WTC11 (cell line): ENCODE measurements at regions not wholly inside any gene's neighbourhood (a gene's known extent, or its start where the extent isn't known, plus 50 kb on each side); places are given as distances from the start of the nearest gene placed in this dataset.

Source experiments
- ATAC-seq: fragments of 200-7000 bp; cut with Tn5 transposase; 2 replicates; pipeline ENCODE4 v1.10.0; 2021; ENCODE audit warnings: mild to moderate bottlenecking, moderate library complexity
- CTCF ChIA-PET: fragments of 300-600 bp; sonication (Branson Sonifier 250); formaldehyde crosslinking; loops from one replicate; lab custom pipeline; 2021; ENCODE audit warnings: antibody characterized with exemption; lab: Charles Lee
- POLR2A ChIA-PET: fragments of 350-600 bp; sonication (Branson Sonifier 250); formaldehyde crosslinking; loops from one replicate; lab custom pipeline; 2021; ENCODE audit warnings: antibody characterized with exemption; lab: Charles Lee
- DNase-seq: peaks from one replicate; pipeline ENCODE4 v3.0.0; 2021; ENCODE audit warnings: low spot score
- H3K27ac Mint-ChIP-seq: 2 replicates; pipeline ENCODE4 v1.8.0; 2021; ENCODE audit warnings: mixed read lengths
- H3K27me3 Mint-ChIP-seq: 2 replicates; pipeline ENCODE4 v1.8.0; 2021; ENCODE audit warnings: low read depth, mild to moderate bottlenecking, moderate library complexity, mixed read lengths
- H3K36me3 Mint-ChIP-seq: 2 replicates; pipeline ENCODE4 v1.8.0; 2021; ENCODE audit warnings: mixed read lengths
- H3K4me1 Mint-ChIP-seq: 2 replicates; pipeline ENCODE4 v1.8.0; 2022; ENCODE audit warnings: mixed read lengths
- H3K4me3 Mint-ChIP-seq: 2 replicates; pipeline ENCODE4 v1.8.0; 2021; ENCODE audit warnings: mild to moderate bottlenecking, moderate library complexity, mixed read lengths
- H3K9me3 Mint-ChIP-seq: 2 replicates; pipeline ENCODE4 v1.8.0; 2021; ENCODE audit warnings: mixed read lengths
- ARID4B ChIP-seq: sonication (generic); formaldehyde crosslinking; IDR thresholded peaks from 2 replicates; pipeline ENCODE4 v1.8.0; 2023; ENCODE audit warnings: missing genetic modification reagents, mild to moderate bottlenecking, borderline replicate concordance
- ATF1 ChIP-seq: sonication (generic); formaldehyde crosslinking; IDR thresholded peaks from 2 replicates; pipeline ENCODE4 v1.8.1; 2023; ENCODE audit warnings: mild to moderate bottlenecking, moderate library complexity, missing genetic modification reagents
- ATF2 ChIP-seq: sonication (generic); formaldehyde crosslinking; IDR thresholded peaks from 2 replicates; pipeline ENCODE4 v1.8.1; 2022; ENCODE audit warnings: low read depth, missing genetic modification reagents, borderline replicate concordance
- CBFB ChIP-seq: sonication (generic); formaldehyde crosslinking; IDR thresholded peaks from 2 replicates; pipeline ENCODE4 v1.8.1; 2022; ENCODE audit warnings: mild to moderate bottlenecking, low read depth, missing genetic modification reagents
- PREB ChIP-seq: sonication (generic); formaldehyde crosslinking; IDR thresholded peaks from 2 replicates; pipeline ENCODE4 v1.8.1; 2022; ENCODE audit warnings: mild to moderate bottlenecking, missing genetic modification reagents, moderate library complexity, borderline replicate concordance
- SMAD3 ChIP-seq: sonication (generic); formaldehyde crosslinking; IDR thresholded peaks from 2 replicates; pipeline ENCODE4 v1.8.0; 2022; ENCODE audit warnings: missing genetic modification reagents, mild to moderate bottlenecking, borderline replicate concordance
- SOX15 ChIP-seq: fragments of 250-450 bp; sonication (Bioruptor Pico); IDR thresholded peaks from 2 replicates; pipeline ENCODE4 v1.9.0; 2021; ENCODE audit warnings: mild to moderate bottlenecking
- SP1 ChIP-seq: sonication (generic); formaldehyde crosslinking; conservative IDR thresholded peaks from 2 replicates; pipeline ENCODE4 v1.8.1; 2022; ENCODE audit warnings: missing genetic modification reagents
- STAT6 ChIP-seq: sonication (generic); formaldehyde crosslinking; conservative IDR thresholded peaks from 2 replicates; pipeline ENCODE4 v1.8.1; 2023; ENCODE audit warnings: mild to moderate bottlenecking, low read depth, missing genetic modification reagents, moderate library complexity
- TEAD1 ChIP-seq: sonication (generic); formaldehyde crosslinking; IDR thresholded peaks from 2 replicates; pipeline ENCODE4 v1.8.0; 2022; ENCODE audit warnings: mild to moderate bottlenecking, missing genetic modification reagents
- TP53 ChIP-seq: sonication (generic); formaldehyde crosslinking; IDR thresholded peaks from 2 replicates; pipeline ENCODE4 v1.8.1; 2023; ENCODE audit warnings: mild to moderate bottlenecking, missing genetic modification reagents
- ZNF281 ChIP-seq: sonication (generic); formaldehyde crosslinking; IDR thresholded peaks from 2 replicates; pipeline ENCODE4 v1.8.0; 2023; ENCODE audit warnings: mild to moderate bottlenecking, missing genetic modification reagents
- ZNF317 ChIP-seq: sonication (generic); formaldehyde crosslinking; IDR thresholded peaks from 2 replicates; pipeline ENCODE4 v1.8.1; 2023; ENCODE audit warnings: low read depth, mild to moderate bottlenecking, moderate library complexity, missing genetic modification reagents, borderline replicate concordance
- ZNF423 ChIP-seq: fragments of 250-450 bp; sonication (Bioruptor Pico); IDR thresholded peaks from 2 replicates; pipeline ENCODE4 v2.1.2; 2022; ENCODE audit warnings: mild to moderate bottlenecking, moderate library complexity
- ZNF512 ChIP-seq: sonication (generic); formaldehyde crosslinking; IDR thresholded peaks from 2 replicates; pipeline ENCODE4 v1.8.1; 2022; ENCODE audit warnings: missing genetic modification reagents, borderline replicate concordance
- ZNF671 ChIP-seq: fragments of 250-450 bp; sonication (Bioruptor Pico); IDR thresholded peaks from 2 replicates; pipeline ENCODE4 v1.8.0; 2021; ENCODE audit warnings: mild to moderate bottlenecking

GRCh38 chr14:73770977-73771847, 57.0 kb upstream of the PNMA1 start (continued):
- TF ChIP-seq STAT6 (CRISPR knock-in tag) = no peak
- no peak for TF ChIP-seq ARID4B
- TF ChIP-seq SMAD3 (CRISPR knock-in tag) = no peak
- no peak for TF ChIP-seq ATF2 (CRISPR knock-in tag)
- TF ChIP-seq TP53 (CRISPR knock-in tag) = no peak
- TF ChIP-seq ZNF317 (CRISPR knock-in tag) = no peak
- no peak for TF ChIP-seq ZNF281 (CRISPR knock-in tag)
- TF ChIP-seq ZNF512 (CRISPR knock-in tag) = no peak
- no peak for TF ChIP-seq ZNF423

GRCh38 chr14:73768107-73768506, 53.9 kb upstream of the PNMA1 start:
- no peak for ATAC-seq
- no peak overlapping the region for H3K4me3 Mint-ChIP-seq
- H3K9me3 Mint-ChIP-seq = no peaks in the 10 kb centered on the region
- TF ChIP-seq SOX15 (CRISPR knock-in tag) (no peak), TEAD1 (CRISPR knock-in tag) (no peak), PREB (CRISPR knock-in tag) (no peak), ATF1 (CRISPR knock-in tag) (no peak), SP1 (CRISPR knock-in tag) (no peak), CBFB (no peak), ZNF671 (no peak), TP53 (CRISPR knock-in tag) (no peak)
- peaks cover 30% of the 10 kb centered on the region for H3K4me1 Mint-ChIP-seq
- CTCF ChIA-PET = interaction anchor here (1.2 to 1.8 kb wide), 4 partner anchors 9 to 39 kb away, joined by 3 to 5 read pairs (median 4); no protein-coding TSS in a partner anchor
- H3K36me3 Mint-ChIP-seq = no peaks in the 10 kb centered on the region
- no peak for DNase-seq
- H3K27ac Mint-ChIP-seq = no peak overlapping the region
- H3K27me3 Mint-ChIP-seq = peaks cover 16% of the 10 kb centered on the region
- POLR2A ChIA-PET = interaction anchor here (1.2 kb wide), 2 partner anchors 10 to 39 kb away, joined by 3 read pairs; no protein-coding TSS in a partner anchor
